AG09309 (cell line): ENCODE measurements at regions not wholly inside any gene's neighbourhood (a gene's known extent, or its start where the extent isn't known, plus 50 kb on each side); places are given as distances from the start of the nearest gene placed in this dataset.

ENCODE experiments used
- DNase-seq: peaks from one replicate; pipeline ENCODE4 v3.0.0-alpha.2; 2010; ENCODE audit warnings: low read depth
- H3K4me3 ChIP-seq: 2 replicates; pipeline ENCODE4 v1.5.1; 2011; ENCODE audit warnings: mild to moderate bottlenecking, low read depth, low read length, moderate library complexity; ENCODE audit not compliant: control insufficient read depth
- TF ChIP-seq, protein P1 (sequence below): IDR thresholded peaks from 2 replicates; pipeline ENCODE4 v1.5.1; 2011; ENCODE audit warnings: mild to moderate bottlenecking, low read depth, low read length, inconsistent platforms; ENCODE audit not compliant: insufficient read depth, control insufficient read depth; ENCODE audit errors: missing control alignments

DNA sequence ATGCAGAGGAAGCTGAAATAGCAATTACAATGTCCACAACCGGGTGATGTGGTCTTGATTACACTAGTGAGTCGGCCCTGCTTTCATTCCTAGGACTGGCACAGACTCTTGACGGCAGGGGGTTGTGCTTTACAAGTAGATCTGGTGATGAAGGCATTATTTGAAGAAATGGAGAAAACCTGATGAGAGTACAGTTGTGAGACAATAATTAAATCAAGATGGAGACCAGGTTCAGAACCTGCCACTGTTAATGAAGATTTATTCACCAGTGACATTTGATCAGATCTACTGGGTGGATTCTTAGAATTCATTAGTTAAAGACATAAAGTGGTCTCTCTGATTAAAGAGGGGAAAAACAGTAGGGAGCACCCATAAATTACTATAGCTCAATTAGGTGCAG, 747.2 kb downstream of the STPG2 start:
- DNase-seq = no peak
- no peak overlapping the region for H3K4me3 ChIP-seq
- TF ChIP-seq, protein P1, sequence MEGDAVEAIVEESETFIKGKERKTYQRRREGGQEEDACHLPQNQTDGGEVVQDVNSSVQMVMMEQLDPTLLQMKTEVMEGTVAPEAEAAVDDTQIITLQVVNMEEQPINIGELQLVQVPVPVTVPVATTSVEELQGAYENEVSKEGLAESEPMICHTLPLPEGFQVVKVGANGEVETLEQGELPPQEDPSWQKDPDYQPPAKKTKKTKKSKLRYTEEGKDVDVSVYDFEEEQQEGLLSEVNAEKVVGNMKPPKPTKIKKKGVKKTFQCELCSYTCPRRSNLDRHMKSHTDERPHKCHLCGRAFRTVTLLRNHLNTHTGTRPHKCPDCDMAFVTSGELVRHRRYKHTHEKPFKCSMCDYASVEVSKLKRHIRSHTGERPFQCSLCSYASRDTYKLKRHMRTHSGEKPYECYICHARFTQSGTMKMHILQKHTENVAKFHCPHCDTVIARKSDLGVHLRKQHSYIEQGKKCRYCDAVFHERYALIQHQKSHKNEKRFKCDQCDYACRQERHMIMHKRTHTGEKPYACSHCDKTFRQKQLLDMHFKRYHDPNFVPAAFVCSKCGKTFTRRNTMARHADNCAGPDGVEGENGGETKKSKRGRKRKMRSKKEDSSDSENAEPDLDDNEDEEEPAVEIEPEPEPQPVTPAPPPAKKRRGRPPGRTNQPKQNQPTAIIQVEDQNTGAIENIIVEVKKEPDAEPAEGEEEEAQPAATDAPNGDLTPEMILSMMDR = no peak

GRCh38 chr4:97396605-97397004, 746.7 kb downstream of the STPG2 start:
- DNase-seq = no peak
- H3K4me3 ChIP-seq = no peak overlapping the region
- TF ChIP-seq, protein P1 = no peak

DNA sequence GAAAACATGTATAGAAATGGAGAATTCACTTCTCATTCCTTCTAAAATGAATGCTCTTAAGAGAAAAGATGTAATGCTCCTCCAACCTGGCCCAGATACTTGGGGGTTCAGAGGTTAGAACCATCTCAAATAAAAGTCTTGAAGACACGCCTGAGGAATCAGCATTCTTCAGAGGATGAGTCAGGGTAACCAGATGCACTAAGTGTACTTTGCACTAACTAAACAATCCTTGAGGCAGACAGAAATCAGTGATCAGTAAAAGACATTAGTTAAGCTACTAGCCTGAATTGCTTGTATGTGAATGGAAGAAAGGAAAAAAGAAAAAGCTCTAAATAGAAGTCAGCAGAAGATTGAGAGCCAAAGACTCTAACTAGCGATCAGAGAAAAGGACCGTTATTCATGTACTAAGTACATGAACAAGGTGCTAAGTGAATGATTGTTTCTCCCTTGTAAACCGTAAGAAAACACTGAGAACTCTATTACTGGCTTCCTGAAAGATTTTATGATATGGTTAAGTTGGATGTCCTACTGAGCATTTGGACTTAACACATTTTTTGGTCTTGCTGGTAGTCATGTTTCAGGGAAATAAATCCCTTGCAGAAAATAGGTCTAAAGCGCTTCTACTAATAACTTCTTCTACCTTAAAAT, 738.3 kb downstream of the STPG2 start:
- TF ChIP-seq, protein P1 = no peak
- no peak for DNase-seq
- H3K4me3 ChIP-seq = no peak overlapping the region

DNA sequence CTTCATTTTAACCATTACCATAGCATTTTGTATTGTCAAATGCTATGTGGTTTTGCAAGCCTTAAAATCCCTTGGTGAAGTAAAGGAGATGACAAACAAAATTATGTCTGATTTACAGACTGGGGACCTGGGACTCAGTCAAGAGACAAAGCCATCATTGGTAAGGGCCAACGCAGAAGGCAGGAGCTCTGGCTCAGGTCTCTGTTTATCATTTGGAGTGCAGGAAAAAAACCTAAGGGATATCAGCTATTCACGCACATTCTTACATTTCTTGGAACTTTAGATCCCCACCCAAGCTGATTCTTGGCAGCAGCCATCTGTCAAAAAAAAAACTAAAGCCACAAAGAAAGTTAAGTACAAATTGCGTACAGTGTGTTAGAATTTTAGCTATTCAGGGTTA, 731.9 kb downstream of the STPG2 start:
- H3K4me3 ChIP-seq = no peak overlapping the region
- no peak for DNase-seq
- TF ChIP-seq, protein P1 = no peak

GRCh38 chr4:97412331-97412730, 730.9 kb downstream of the STPG2 start:
- no peak overlapping the region for H3K4me3 ChIP-seq
- TF ChIP-seq, protein P1 = no peak
- no peak for DNase-seq

DNA sequence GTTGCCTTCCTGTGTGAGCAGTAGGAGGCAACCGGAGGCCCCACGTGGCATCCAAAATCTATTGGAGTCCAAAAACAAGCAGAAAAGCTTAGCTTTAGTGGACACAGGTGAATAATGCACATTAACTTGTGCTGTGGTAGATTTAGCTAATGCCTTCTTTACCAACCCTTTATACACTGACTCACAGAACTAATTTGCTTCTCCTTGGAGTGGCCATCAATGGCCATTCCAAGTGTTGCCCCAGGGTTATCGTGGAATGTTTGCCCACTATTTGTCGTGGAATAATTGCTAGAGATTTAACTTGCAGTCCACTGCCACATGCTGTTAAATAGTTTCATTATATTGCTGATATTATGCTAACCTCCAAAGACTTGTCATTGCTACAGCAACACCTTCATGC, 729.1 kb downstream of the STPG2 start:
- DNase-seq = no peak
- TF ChIP-seq, protein P1 = no peak
- no peak overlapping the region for H3K4me3 ChIP-seq
